Neural progenitor cell (in vitro differentiated cells): ENCODE measurements at regions not wholly inside any gene's neighbourhood (a gene's known extent, or its start where the extent isn't known, plus 50 kb on each side); places are given as distances from the start of the nearest gene placed in this dataset.

Experiments used
- DNase-seq: peaks from one replicate; pipeline ENCODE4 v3.0.0-alpha.2; 2016; ENCODE audit warnings: low spot score
- H2AFZ ChIP-seq: fragments of 200-600 bp; sonication (generic); replicated peaks from 2 replicates; pipeline ENCODE4 v1.6.1; 2016; ENCODE audit warnings: antibody characterized with exemption
- H3F3A ChIP-seq: fragments of 200-600 bp; sonication (generic); 2 replicates; pipeline ENCODE4 v1.6.1; 2016; ENCODE audit warnings: antibody characterized with exemption, low read depth
- H3K27ac ChIP-seq: fragments of 200-600 bp; sonication (generic); 2 replicates; pipeline ENCODE4 v1.5.1; 2016; ENCODE audit warnings: mild to moderate bottlenecking
- H3K27me3 ChIP-seq: fragments of 200-600 bp; sonication (generic); 2 replicates; pipeline ENCODE4 v1.6.1; 2016; ENCODE audit warnings: mild to moderate bottlenecking, moderate library complexity
- H3K36me3 ChIP-seq: fragments of 200-600 bp; sonication (generic); 2 replicates; pipeline ENCODE4 v1.5.1; 2016
- H3K4me1 ChIP-seq: fragments of 200-600 bp; sonication (generic); 2 replicates; pipeline ENCODE4 v1.6.1; 2016; ENCODE audit warnings: mixed run types
- H3K4me2 ChIP-seq: fragments of 200-600 bp; sonication (generic); 2 replicates; pipeline ENCODE4 v1.6.1; 2016
- H3K4me3 ChIP-seq: fragments of 200-600 bp; sonication (generic); 2 replicates; pipeline ENCODE4 v1.5.1; 2016
- H3K79me2 ChIP-seq: fragments of 200-600 bp; sonication (generic); 2 replicates; pipeline ENCODE4 v1.6.1; 2016; ENCODE audit warnings: low read depth
- H3K9ac ChIP-seq: fragments of 200-600 bp; sonication (generic); 2 replicates; pipeline ENCODE4 v1.6.1; 2016
- H3K9me3 ChIP-seq: fragments of 200-600 bp; sonication (generic); 2 replicates; pipeline ENCODE4 v1.5.1; 2016; ENCODE audit warnings: low read depth
- H4K20me1 ChIP-seq: fragments of 200-600 bp; sonication (generic); 2 replicates; pipeline ENCODE4 v1.6.1; 2016; ENCODE audit warnings: low read depth
- H3K27ac Mint-ChIP-seq: 3 replicates; pipeline ENCODE4 v1.8.0; 2021; ENCODE audit warnings: mixed read lengths
- H3K27me3 Mint-ChIP-seq: 2 replicates; pipeline ENCODE4 v1.8.0; 2022; ENCODE audit warnings: low read depth, mild to moderate bottlenecking, inconsistent platforms, moderate library complexity, mixed read lengths; ENCODE audit not compliant: insufficient read depth
- H3K36me3 Mint-ChIP-seq: 3 replicates; pipeline ENCODE4 v1.8.0; 2021; ENCODE audit warnings: mixed read lengths
- H3K4me1 Mint-ChIP-seq: 3 replicates; pipeline ENCODE4 v1.8.0; 2021; ENCODE audit warnings: mixed read lengths
- H3K4me3 Mint-ChIP-seq: 3 replicates; pipeline ENCODE4 v1.8.0; 2021; ENCODE audit warnings: mild to moderate bottlenecking, moderate library complexity, mixed read lengths
- H3K9me3 Mint-ChIP-seq: 3 replicates; pipeline ENCODE4 v1.8.0; 2020; ENCODE audit warnings: mixed read lengths
- CTCF ChIP-seq: fragments of 200-600 bp; sonication (generic); IDR thresholded peaks from 2 replicates; pipeline ENCODE4 v1.5.1; 2017; ENCODE audit warnings: antibody characterized with exemption, mild to moderate bottlenecking
- EZH2 ChIP-seq: fragments of 200-600 bp; sonication (generic); IDR thresholded peaks from 2 replicates; pipeline ENCODE4 v1.6.1; 2017; ENCODE audit warnings: antibody characterized with exemption, mild to moderate bottlenecking, moderate library complexity
- EZH2phosphoT487 ChIP-seq: fragments of 200-600 bp; sonication (generic); IDR thresholded peaks from 2 replicates; pipeline ENCODE4 v1.6.1; 2017; ENCODE audit warnings: antibody characterized with exemption

DNA sequence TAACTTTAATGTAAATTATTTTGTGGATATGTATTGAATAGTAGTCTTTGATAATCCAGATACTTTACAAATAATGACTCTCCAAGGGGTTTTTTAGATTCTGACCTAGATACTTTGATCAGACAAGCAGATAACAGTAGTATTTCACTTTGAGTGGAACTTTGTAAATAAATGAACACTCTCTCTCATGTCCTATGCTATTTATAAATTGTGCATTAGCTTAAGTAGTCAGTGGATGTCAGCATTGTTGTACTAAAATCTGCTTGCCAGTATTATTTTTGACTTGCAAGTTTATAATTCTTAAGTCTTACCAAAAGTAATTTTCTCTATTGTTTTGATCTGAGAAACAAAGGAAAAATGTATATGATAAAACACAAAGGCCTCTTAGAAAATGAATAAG is 1113.1 kb upstream of the NRXN1 start:
- no peak overlapping the region for H3K9ac ChIP-seq
- H3K4me1 ChIP-seq: peaks cover 16% of the 10 kb centered on the region
- H3K79me2 ChIP-seq: no peaks in the 10 kb centered on the region
- TF ChIP-seq CTCF: no peak
- no peak for TF ChIP-seq EZH2
- no peak for TF ChIP-seq EZH2phosphoT487
- H3K27me3 Mint-ChIP-seq: no peaks in the 10 kb centered on the region
- DNase-seq: no peak
- no peaks in the 10 kb centered on the region for H3F3A ChIP-seq
- no peak overlapping the region for H3K4me2 ChIP-seq
- no peaks in the 10 kb centered on the region for H3K9me3 Mint-ChIP-seq
- no peak overlapping the region for H3K27ac ChIP-seq
- no peaks in the 10 kb centered on the region for H4K20me1 ChIP-seq
- H3K4me1 Mint-ChIP-seq: peaks cover 11% of the 10 kb centered on the region
- H3K27ac Mint-ChIP-seq: no peak overlapping the region
- no peak overlapping the region for H2AFZ ChIP-seq
- no peaks in the 10 kb centered on the region for H3K9me3 ChIP-seq
- H3K36me3 ChIP-seq: no peaks in the 10 kb centered on the region
- no peak overlapping the region for H3K4me3 Mint-ChIP-seq
- H3K4me3 ChIP-seq: no peak overlapping the region
- H3K36me3 Mint-ChIP-seq: no peaks in the 10 kb centered on the region
- no peaks in the 10 kb centered on the region for H3K27me3 ChIP-seq

GRCh38 chr2:52144590-52144989 is 1112.7 kb upstream of the NRXN1 start:
- no peaks in the 10 kb centered on the region for H3K9me3 ChIP-seq
- H3F3A ChIP-seq: no peaks in the 10 kb centered on the region
- TF ChIP-seq CTCF (peak; percentile 37), EZH2 (no peak)
- H3K4me1 Mint-ChIP-seq: peaks cover 11% of the 10 kb centered on the region
- no peak overlapping the region for H3K4me3 Mint-ChIP-seq
- H3K27ac Mint-ChIP-seq: no peak overlapping the region
- H3K4me3 ChIP-seq: no peak overlapping the region
- peaks cover 16% of the 10 kb centered on the region for H3K4me1 ChIP-seq
- no peak overlapping the region for H3K27ac ChIP-seq
- H4K20me1 ChIP-seq: no peaks in the 10 kb centered on the region
- peak; percentile 71 for DNase-seq
- no peaks in the 10 kb centered on the region for H3K79me2 ChIP-seq
- H3K9ac ChIP-seq: no peak overlapping the region
- H2AFZ ChIP-seq: no peak overlapping the region
- H3K36me3 Mint-ChIP-seq: no peaks in the 10 kb centered on the region
- no peak overlapping the region for H3K4me2 ChIP-seq
- H3K27me3 Mint-ChIP-seq: no peaks in the 10 kb centered on the region
- H3K27me3 ChIP-seq: no peaks in the 10 kb centered on the region
- no peaks in the 10 kb centered on the region for H3K9me3 Mint-ChIP-seq
- H3K36me3 ChIP-seq: no peaks in the 10 kb centered on the region

- H3K27me3 Mint-ChIP-seq: no peaks in the 10 kb centered on the region
- DNase-seq: no peak
These were observed 1109.1 kb upstream of the NRXN1 start for GRCh38 chr2:52141076-52141475.

More at GRCh38 chr2:52141076-52141475, 1109.1 kb upstream of the NRXN1 start:
- Histone ChIP-seq H3K27me3 (no peaks in the 10 kb centered on the region), H3F3A (no peaks in the 10 kb centered on the region), H2AFZ (no peak overlapping the region), H3K4me1 (peaks cover 15% of the 10 kb centered on the region), H3K27ac (no peak overlapping the region), H4K20me1 (no peaks in the 10 kb centered on the region), H3K9me3 (no peaks in the 10 kb centered on the region), H3K4me2 (no peak overlapping the region), H3K36me3 (no peaks in the 10 kb centered on the region), H3K4me3 (no peak overlapping the region), H3K79me2 (no peaks in the 10 kb centered on the region), H3K9ac (no peak overlapping the region)
- TF ChIP-seq EZH2phosphoT487 (no peak), EZH2 (no peak), CTCF (no peak)
- H3K9me3 Mint-ChIP-seq: no peaks in the 10 kb centered on the region
- no peak overlapping the region for H3K4me3 Mint-ChIP-seq
- no peak overlapping the region for H3K27ac Mint-ChIP-seq
- no peaks in the 10 kb centered on the region for H3K36me3 Mint-ChIP-seq
- peaks cover 11% of the 10 kb centered on the region for H3K4me1 Mint-ChIP-seq
